IPS-18a (cell line): ENCODE measurements at regions not wholly inside any gene's neighbourhood (a gene's known extent, or its start where the extent isn't known, plus 50 kb on each side); places are given as distances from the start of the nearest gene placed in this dataset.
"Not testable (repeated sequence)": the region's sequence is repeated elsewhere in the genome, so short reads cannot be mapped to it uniquely, and the experiment has no call there.

Source experiments
- H3K27ac ChIP-seq: one replicate; pipeline ENCODE4 v1.5.1; 2013; ENCODE audit warnings: low read length
- H3K27me3 ChIP-seq: one replicate; pipeline ENCODE4 v1.6.1; 2013; ENCODE audit warnings: mild to moderate bottlenecking, low read length; ENCODE audit not compliant: control insufficient read depth, insufficient read depth
- H3K36me3 ChIP-seq: one replicate; pipeline ENCODE4 v1.6.1; 2013; ENCODE audit warnings: low read depth, low read length; ENCODE audit not compliant: control insufficient read depth
- H3K4me1 ChIP-seq: one replicate; pipeline ENCODE4 v1.6.1; 2013; ENCODE audit warnings: low read depth, low read length; ENCODE audit not compliant: control insufficient read depth
- H3K4me3 ChIP-seq: one replicate; pipeline ENCODE4 v1.5.1; 2013; ENCODE audit warnings: low read length
- H3K9ac ChIP-seq: one replicate; pipeline ENCODE4 v1.6.1; 2013; ENCODE audit warnings: mild to moderate bottlenecking, low read length, moderate library complexity
- H3K9me3 ChIP-seq: one replicate; pipeline ENCODE4 v1.6.1; 2013; ENCODE audit warnings: low read depth, low read length; ENCODE audit not compliant: control insufficient read depth

DNA sequence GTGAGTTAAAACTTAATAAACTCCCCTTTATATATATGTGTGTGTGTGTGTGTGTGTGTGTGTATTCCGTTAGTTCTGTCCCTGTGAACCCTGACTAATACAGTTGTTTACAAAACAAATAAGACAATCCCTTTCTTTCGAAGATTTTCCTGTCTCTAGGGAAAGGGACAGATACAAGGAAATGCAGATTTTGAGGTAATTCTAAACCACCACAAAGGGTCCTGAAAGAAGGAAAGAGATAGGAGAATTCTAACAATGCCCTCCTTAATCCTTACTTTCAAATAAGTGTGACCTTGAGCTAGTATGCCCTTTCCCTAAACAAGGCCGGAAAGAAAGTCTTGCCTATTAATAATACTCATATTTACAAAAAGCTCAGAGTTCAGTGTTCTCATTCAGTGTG is 164.8 kb upstream of the COL11A1 start:
- Histone ChIP-seq H3K27ac (no peak overlapping the region), H3K9ac (no peak overlapping the region), H3K4me3 (no peak overlapping the region), H3K27me3 (no peaks in the 10 kb centered on the region), H3K36me3 (no peaks in the 10 kb centered on the region), H3K4me1 (no peaks in the 10 kb centered on the region), H3K9me3 (no peaks in the 10 kb centered on the region)

DNA sequence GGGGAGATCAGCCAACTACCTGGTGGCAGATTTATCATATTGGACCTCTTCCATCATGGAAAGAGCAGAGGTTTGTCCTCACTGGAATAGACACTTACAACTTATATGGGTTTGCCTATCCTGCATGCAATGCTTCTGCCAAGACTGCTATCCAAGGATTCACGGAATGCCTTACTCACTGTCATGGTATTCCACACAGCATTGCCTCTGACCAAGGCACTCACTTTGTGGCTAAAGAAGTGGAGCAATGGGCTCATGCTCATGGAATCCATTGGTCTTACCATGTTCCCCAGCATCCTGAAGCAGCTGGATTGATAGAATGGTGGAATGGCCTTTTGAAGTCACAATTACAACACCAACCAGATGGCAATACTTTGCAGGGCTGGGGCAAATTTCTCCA is 163.1 kb upstream of the COL11A1 start:
- not testable (repeated sequence) for H3K4me1 ChIP-seq, H3K4me3 ChIP-seq, H3K27me3 ChIP-seq, H3K9ac ChIP-seq, H3K27ac ChIP-seq, H3K9me3 ChIP-seq, H3K36me3 ChIP-seq

DNA sequence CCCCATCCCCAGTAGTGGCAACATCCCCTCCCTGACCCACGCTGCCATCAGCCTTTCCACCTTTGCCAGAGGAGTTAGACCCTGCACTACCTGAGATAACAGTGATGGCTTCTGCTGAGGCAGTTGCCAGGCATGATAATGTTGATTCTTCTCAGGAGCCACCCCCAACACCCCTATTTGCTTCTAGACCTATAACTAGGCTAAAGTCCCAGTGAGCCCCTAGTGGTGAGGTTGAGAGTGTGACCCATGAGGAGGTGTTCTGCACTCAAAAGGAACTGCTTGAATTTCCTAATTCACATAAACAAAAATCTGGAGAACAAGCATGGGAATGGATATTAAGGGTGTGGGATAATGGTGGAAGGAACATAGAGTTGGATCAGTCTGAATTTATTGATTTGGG is 159.6 kb upstream of the COL11A1 start:
- H3K9ac ChIP-seq: no peak overlapping the region
- no peaks in the 10 kb centered on the region for H3K4me1 ChIP-seq
- H3K27me3 ChIP-seq: no peaks in the 10 kb centered on the region
- no peak overlapping the region for H3K4me3 ChIP-seq
- H3K36me3 ChIP-seq: no peaks in the 10 kb centered on the region
- no peak overlapping the region for H3K27ac ChIP-seq
- H3K9me3 ChIP-seq: no peaks in the 10 kb centered on the region

DNA sequence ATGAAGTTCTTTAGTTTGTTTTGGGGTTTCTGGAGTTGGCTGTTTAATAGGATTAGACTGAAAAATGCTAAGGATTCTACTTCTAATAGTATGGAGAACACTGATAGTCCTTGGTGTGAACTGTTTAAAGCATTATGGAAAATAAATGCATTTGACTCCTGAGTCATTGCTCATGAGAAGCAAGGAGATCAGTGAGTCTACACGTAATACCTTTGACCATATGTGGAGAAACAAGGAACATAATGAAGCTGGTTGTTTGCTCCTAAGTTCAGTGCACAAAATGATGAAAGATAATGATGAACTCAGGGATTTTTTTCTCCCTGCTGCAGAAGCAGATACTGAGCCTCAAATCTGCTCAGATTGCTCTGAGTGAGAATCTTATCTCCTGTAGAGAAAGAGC is 158.9 kb upstream of the COL11A1 start:
- Histone ChIP-seq H3K27ac (no peak overlapping the region), H3K4me3 (no peak overlapping the region), H3K9me3 (no peaks in the 10 kb centered on the region), H3K9ac (no peak overlapping the region), H3K4me1 (no peaks in the 10 kb centered on the region), H3K27me3 (no peaks in the 10 kb centered on the region), H3K36me3 (no peaks in the 10 kb centered on the region)

DNA sequence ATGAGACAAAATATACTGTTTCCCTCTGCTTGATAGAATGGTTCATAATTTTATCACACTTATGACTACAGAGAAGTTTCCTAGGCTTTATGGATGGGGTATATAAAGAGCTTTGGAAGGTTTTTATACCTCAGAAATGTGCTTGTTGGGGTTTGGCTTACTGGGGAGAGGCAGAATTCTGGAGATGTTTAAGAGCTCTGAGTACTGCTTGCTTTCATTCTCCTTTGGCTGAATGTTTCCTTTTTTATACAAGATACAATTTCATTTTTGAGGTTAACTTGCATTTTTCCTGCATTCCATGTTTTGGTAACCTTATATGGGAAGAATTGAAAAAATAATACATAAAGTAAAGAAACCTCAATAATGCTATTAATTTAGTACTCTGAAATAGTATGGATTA is 157.7 kb upstream of the COL11A1 start:
- Histone ChIP-seq H3K36me3 (no peaks in the 10 kb centered on the region), H3K4me1 (no peaks in the 10 kb centered on the region), H3K4me3 (no peak overlapping the region), H3K9ac (no peak overlapping the region), H3K27ac (no peak overlapping the region), H3K9me3 (no peaks in the 10 kb centered on the region), H3K27me3 (no peaks in the 10 kb centered on the region)

DNA sequence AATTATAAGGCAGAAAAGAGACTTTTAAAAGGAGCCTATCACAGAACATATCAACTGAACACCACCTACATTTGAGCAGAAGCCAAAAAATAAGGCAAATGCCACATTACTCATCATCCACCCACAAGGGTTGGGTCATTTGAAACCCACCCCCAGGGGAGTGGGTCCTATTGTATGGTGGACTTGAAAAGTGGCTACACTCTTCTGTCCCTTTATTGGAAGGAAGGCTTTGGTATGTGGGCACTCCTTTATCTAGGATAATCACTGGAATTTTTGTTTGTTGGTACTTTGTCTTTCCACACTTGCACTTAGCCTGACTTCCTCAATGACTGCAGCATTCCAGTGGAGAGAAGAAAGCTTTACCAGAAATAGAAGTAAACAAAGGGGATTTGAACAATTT is 157.2 kb upstream of the COL11A1 start:
- H3K36me3 ChIP-seq: no peaks in the 10 kb centered on the region
- H3K9ac ChIP-seq: no peak overlapping the region
- no peaks in the 10 kb centered on the region for H3K4me1 ChIP-seq
- no peaks in the 10 kb centered on the region for H3K9me3 ChIP-seq
- H3K27me3 ChIP-seq: no peaks in the 10 kb centered on the region
- H3K4me3 ChIP-seq: no peak overlapping the region
- H3K27ac ChIP-seq: no peak overlapping the region

DNA sequence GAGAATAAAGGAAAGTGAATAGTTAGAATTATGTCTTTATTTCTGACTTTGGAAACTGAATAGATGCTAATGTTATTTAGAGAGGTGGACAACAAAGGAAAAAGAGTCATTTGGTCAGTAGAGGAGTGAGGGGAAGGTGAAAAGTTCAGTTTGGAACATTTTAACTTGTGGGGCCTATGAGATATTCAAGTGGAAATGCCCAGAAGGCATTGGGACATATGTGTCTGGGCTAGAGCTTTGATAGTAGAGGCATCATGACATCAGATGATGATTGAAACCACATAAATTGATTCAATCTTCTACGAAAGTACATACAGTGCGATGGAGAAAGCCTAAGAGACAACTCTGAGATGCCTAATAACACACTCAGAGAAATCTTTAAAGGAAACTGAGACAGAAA is 151.7 kb upstream of the COL11A1 start:
- no peak overlapping the region for H3K4me3 ChIP-seq
- H3K27me3 ChIP-seq: no peaks in the 10 kb centered on the region
- no peak overlapping the region for H3K9ac ChIP-seq
- no peaks in the 10 kb centered on the region for H3K9me3 ChIP-seq
- no peaks in the 10 kb centered on the region for H3K4me1 ChIP-seq
- no peak overlapping the region for H3K27ac ChIP-seq
- H3K36me3 ChIP-seq: no peaks in the 10 kb centered on the region

DNA sequence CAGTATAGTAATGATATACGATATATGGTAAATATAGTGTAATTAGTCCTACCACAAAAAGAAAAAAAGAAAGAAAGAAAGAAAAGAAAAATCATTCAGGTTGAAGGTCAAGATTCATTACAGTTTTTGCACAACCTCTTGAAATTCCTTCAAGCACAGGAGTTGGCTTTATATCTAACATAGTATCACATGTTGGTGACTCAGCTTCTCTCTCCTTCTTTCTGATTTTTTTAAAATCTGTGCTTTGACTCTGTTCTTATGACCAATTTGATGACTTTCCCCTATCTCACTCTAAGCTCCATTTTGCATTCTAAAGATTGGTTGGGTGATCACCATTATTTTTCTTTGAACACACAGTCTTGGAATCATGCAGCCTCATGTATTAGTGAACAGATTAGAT is 148.2 kb upstream of the COL11A1 start:
- no peaks in the 10 kb centered on the region for H3K36me3 ChIP-seq
- H3K9ac ChIP-seq: no peak overlapping the region
- no peaks in the 10 kb centered on the region for H3K27me3 ChIP-seq
- H3K4me1 ChIP-seq: no peaks in the 10 kb centered on the region
- no peak overlapping the region for H3K4me3 ChIP-seq
- no peaks in the 10 kb centered on the region for H3K9me3 ChIP-seq
- H3K27ac ChIP-seq: no peak overlapping the region

DNA sequence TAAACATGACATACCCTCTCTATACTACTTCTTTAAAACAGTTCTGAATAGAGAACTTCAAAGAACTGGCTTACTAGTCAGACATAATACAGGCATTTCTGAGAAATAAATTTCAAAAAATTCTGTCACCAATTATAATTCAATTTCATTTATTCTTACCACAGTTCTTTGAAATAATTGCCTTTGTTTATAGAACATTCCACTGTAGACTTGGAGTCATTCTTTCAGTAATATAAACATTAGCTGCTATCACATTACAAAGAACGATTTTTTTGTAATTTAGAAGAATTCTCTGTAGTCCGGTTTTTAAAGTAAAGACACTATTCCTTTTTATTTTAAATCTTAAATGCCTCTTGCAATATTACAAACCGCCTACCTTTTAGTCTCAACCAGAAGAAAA is 146.4 kb upstream of the COL11A1 start:
- no peaks in the 10 kb centered on the region for H3K9me3 ChIP-seq
- H3K27me3 ChIP-seq: no peaks in the 10 kb centered on the region
- H3K4me3 ChIP-seq: no peak overlapping the region
- no peak overlapping the region for H3K9ac ChIP-seq
- peaks cover 12% of the 10 kb centered on the region for H3K4me1 ChIP-seq
- H3K36me3 ChIP-seq: no peaks in the 10 kb centered on the region
- H3K27ac ChIP-seq: no peak overlapping the region

DNA sequence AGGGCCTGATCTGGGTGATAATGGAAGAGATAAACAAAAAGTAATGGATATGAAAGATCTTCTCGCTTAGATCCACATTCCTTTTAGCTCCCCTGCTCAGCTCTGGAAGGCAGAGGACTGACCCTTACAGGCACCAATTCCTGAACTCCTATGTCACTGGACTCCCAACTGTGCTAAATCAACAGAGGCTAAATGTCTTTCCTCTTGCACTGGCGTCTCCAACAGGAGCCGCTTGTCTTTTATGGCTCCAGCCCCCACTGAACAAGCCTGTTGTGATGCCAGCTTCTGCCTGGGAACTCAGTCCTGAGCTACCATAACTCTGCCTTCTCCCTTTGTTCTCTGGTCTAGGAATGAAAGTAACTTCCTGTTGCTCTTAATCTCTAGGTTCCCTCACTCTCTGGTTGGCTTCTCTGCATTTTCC is 142.1 kb upstream of the COL11A1 start:
- H3K27me3 ChIP-seq: no peaks in the 10 kb centered on the region
- H3K4me1 ChIP-seq: peaks cover 13% of the 10 kb centered on the region
- H3K9ac ChIP-seq: no peak overlapping the region
- no peaks in the 10 kb centered on the region for H3K36me3 ChIP-seq
- no peaks in the 10 kb centered on the region for H3K9me3 ChIP-seq
- peak overlapping the region; percentile 61 for H3K27ac ChIP-seq
- H3K4me3 ChIP-seq: peak overlapping the region; percentile 35

DNA sequence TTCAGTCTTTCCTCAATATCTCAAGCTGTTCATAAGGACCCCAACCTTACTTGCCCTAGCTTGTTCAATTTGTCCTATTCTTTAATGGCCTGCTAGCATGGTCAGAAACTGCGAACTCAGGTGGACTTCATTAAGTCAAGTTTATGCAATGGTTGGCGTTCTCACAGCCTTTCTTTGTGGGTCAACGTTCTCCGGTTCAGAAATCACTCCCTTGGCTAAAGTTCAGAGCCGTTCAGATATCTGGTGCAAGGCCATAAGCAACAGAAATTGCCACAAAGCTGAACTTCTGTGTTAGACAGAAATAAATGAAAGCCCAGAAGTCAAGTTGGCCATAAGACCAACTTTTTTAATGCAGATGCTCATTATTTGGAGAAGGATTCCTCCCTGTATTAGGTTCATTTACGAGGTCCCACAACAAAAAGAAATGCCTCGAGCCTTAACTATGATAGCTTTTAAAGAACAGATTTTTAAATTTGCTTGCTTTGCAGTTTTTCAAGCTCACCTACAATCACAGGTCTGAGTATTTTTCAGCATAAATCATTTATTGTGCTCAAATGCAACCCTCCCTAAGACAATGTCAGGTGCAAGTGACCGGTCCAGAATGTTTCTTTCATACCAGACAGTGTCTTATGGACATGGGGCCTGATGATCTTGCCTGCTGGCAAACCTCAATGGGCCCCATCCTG is 140.2 kb upstream of the COL11A1 start:
- Histone ChIP-seq H3K4me3 (no peak overlapping the region), H3K4me1 (peaks cover 13% of the 10 kb centered on the region), H3K9ac (no peak overlapping the region), H3K27ac (no peak overlapping the region), H3K9me3 (no peaks in the 10 kb centered on the region), H3K27me3 (no peaks in the 10 kb centered on the region), H3K36me3 (no peaks in the 10 kb centered on the region)

DNA sequence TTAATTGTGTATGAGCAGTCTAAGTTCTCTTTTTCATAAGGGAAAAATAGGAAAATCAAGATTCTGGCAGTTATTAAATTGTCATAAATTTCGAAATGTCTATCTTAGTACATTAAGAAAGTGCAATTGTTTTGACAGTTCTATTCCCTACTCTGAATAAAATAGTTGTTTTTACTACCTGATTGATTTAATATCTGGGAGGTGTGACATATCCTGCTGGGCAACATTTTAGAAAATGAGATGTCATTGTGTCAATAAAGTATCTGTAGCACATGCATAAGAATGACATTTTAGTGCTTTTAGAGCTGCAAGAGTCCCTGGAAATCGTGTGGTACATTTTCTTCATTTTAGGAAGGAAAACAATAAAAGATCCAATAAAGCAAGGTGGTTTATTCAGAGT is 139.2 kb upstream of the COL11A1 start:
- Histone ChIP-seq H3K27me3 (no peaks in the 10 kb centered on the region), H3K9ac (no peak overlapping the region), H3K9me3 (no peaks in the 10 kb centered on the region), H3K4me1 (peaks cover 13% of the 10 kb centered on the region), H3K36me3 (no peaks in the 10 kb centered on the region), H3K27ac (no peak overlapping the region), H3K4me3 (no peak overlapping the region)
